ENCODE measurements at regions not wholly inside any gene's neighbourhood (a gene's known extent, or its start where the extent isn't known, plus 50 kb on each side); places are given as distances from the start of the nearest gene placed in this dataset.
A peak's percentile ranks its signal among the peaks of the same experiment; 100 is the strongest.

GRCh38 chr5:18772475-18772874 is 1138.2 kb downstream of the TAF11L14 start:
- peak; percentile 58 for DNase-seq (ENCODE audit: low spot score)
- Mint-ChIP-seq H3K4me3 (no peak overlapping the region), H3K9me3 (no peaks in the 10 kb centered on the region), H3K4me1 (peaks cover 7% of the 10 kb centered on the region; the same call in 2 of the 3 replicates), H3K27me3 (ENCODE audit: insufficient read depth, low read depth, poor library complexity) (no peaks in the 10 kb centered on the region), H3K27ac (no peak overlapping the region), H3K36me3 (ENCODE audit: low read depth) (no peaks in the 10 kb centered on the region)
- Histone ChIP-seq H3K79me2 (replicated peaks; ENCODE audit: insufficient read depth) (no peaks in the 10 kb centered on the region), H3K4me2 (no peak overlapping the region), H3K9me2 (ENCODE audit: insufficient read depth) (no peaks in the 10 kb centered on the region), H2AFZ (0 out of 2 replicates have a peak overlapping the region, but pooled peaks have one; percentile 9), H3F3A (replicated peaks; ENCODE audit: low read depth) (no peaks in the 10 kb centered on the region), H4K20me1 (replicated peaks; ENCODE audit: insufficient read depth) (no peaks in the 10 kb centered on the region), H3K36me3 (ENCODE audit: insufficient read depth) (no peaks in the 10 kb centered on the region), H3K27me3 (ENCODE audit: insufficient read depth) (no peaks in the 10 kb centered on the region), H3K4me1 (ENCODE audit: insufficient read depth) (no peaks in the 10 kb centered on the region), H3K4me3 (no peak overlapping the region), H3K27ac (ENCODE audit: low read depth) (no peak overlapping the region)
- TF ChIP-seq CTCF (conservative IDR thresholded peaks at IDR 0.05; ENCODE audit: low read depth in 2 of 2) (peak; percentile 58 to 75), REST (IDR thresholded peaks at IDR 0.05; ENCODE audit: unreplicated experiment) (no peak)
- ATAC-seq = peak; percentile 58

GRCh38 chr5:18778225-18778624 is 1144.0 kb downstream of the TAF11L14 start:
- Histone ChIP-seq H3K36me3 (ENCODE audit: insufficient read depth) (no peaks in the 10 kb centered on the region), H3K4me3 (no peak overlapping the region), H3K27me3 (ENCODE audit: insufficient read depth) (no peaks in the 10 kb centered on the region), H3K4me2 (no peak overlapping the region), H3K9me2 (ENCODE audit: insufficient read depth) (no peaks in the 10 kb centered on the region), H2AFZ (no peak overlapping the region), H4K20me1 (replicated peaks; ENCODE audit: insufficient read depth) (no peaks in the 10 kb centered on the region), H3F3A (replicated peaks; ENCODE audit: low read depth) (no peaks in the 10 kb centered on the region), H3K4me1 (ENCODE audit: insufficient read depth) (no peaks in the 10 kb centered on the region), H3K27ac (ENCODE audit: low read depth) (no peak overlapping the region), H3K79me2 (replicated peaks; ENCODE audit: insufficient read depth) (no peaks in the 10 kb centered on the region)
- H3K36me3 Mint-ChIP-seq (ENCODE audit: low read depth) = no peaks in the 10 kb centered on the region
- H3K4me3 Mint-ChIP-seq = no peak overlapping the region
- DNase-seq (ENCODE audit: low spot score) (no peak), ATAC-seq (no peak)
- no peak overlapping the region for H3K27ac Mint-ChIP-seq
- H3K9me3 Mint-ChIP-seq = peaks cover 4% of the 10 kb centered on the region; the same call in 1 of the 3 replicates
- H3K4me1 Mint-ChIP-seq = no peaks in the 10 kb centered on the region
- H3K27me3 Mint-ChIP-seq (ENCODE audit: insufficient read depth, low read depth, poor library complexity) = no peaks in the 10 kb centered on the region
- TF ChIP-seq EZH2phosphoT487 (IDR thresholded peaks at IDR 0.05; ENCODE audit: unreplicated experiment) (no peak), JUNB (IDR thresholded peaks at IDR 0.05; ENCODE audit: unreplicated experiment) (no peak), ZNF331 (CRISPR knock-in tag; IDR thresholded peaks at IDR 0.05; ENCODE audit: low read depth) (no peak), NANOG (IDR thresholded peaks at IDR 0.05; ENCODE audit: borderline replicate concordance) (no peak), POLR2AphosphoS5 (IDR thresholded peaks at IDR 0.05; ENCODE audit: low read depth) (no peak), ZNF462 (CRISPR knock-in tag; IDR thresholded peaks at IDR 0.05) (no peak), CREB1 (CRISPR knock-in tag; IDR thresholded peaks at IDR 0.05; ENCODE audit: low read depth) (no peak)
